CD14-positive monocyte (primary cell): ENCODE measurements at regions not wholly inside any gene's neighbourhood (a gene's known extent, or its start where the extent isn't known, plus 50 kb on each side); places are given as distances from the start of the nearest gene placed in this dataset.

Source experiments
- DNase-seq, 3 donors: peaks; one replicate each; pipeline ENCODE4 v3.0.0-alpha.2; 2011 to 2022
- H2AFZ ChIP-seq: 2 replicates; pipeline ENCODE4 v1.6.0; 2012; ENCODE audit warnings: mild to moderate bottlenecking, low read depth, low read length, inconsistent platforms; ENCODE audit not compliant: insufficient read depth, poor library complexity, severe bottlenecking
- H3K27ac ChIP-seq, 2 donors: 1 replicate in 1 of 2; 2 replicates in 1 of 2; pipeline ENCODE4 v1.5.1; 2012 to 2013; ENCODE audit warnings: low read length in 2 of 2, control low read depth in 1 of 2, inconsistent platforms in 1 of 2, low read depth in 1 of 2, mild to moderate bottlenecking in 1 of 2
- H3K27me3 ChIP-seq, 2 donors: one replicate each; pipeline versions ENCODE4 v1.6.0 to v1.6.1; 2011 to 2013; ENCODE audit warnings: low read length in 2 of 2; ENCODE audit not compliant: control insufficient read depth in 2 of 2, insufficient read depth in 2 of 2
- H3K36me3 ChIP-seq, 2 donors: replicated peaks in 1 of 2; 1 replicate in 1 of 2; 2 replicates in 1 of 2; pipeline versions ENCODE4 v1.5.1 to v1.6.1; 2012 to 2013; ENCODE audit warnings: low read length in 2 of 2, control low read depth in 1 of 2, inconsistent platforms in 1 of 2, mild to moderate bottlenecking in 1 of 2; ENCODE audit not compliant: insufficient read depth in 2 of 2, control insufficient read depth in 1 of 2
- H3K4me1 ChIP-seq, 2 donors: 1 replicate in 1 of 2; 2 replicates in 1 of 2; pipeline versions ENCODE4 v1.5.1 to v1.6.1; 2012 to 2013; ENCODE audit warnings: low read length in 2 of 2, control low read depth in 1 of 2, inconsistent platforms in 1 of 2, mild to moderate bottlenecking in 1 of 2, moderate library complexity in 1 of 2; ENCODE audit not compliant: insufficient read depth in 2 of 2, control insufficient read depth in 1 of 2
- H3K4me2 ChIP-seq: replicated peaks from 2 replicates; pipeline ENCODE3; 2012; ENCODE audit warnings: low read length, moderate library complexity, mild to moderate bottlenecking; ENCODE audit not compliant: poor library complexity, severe bottlenecking; ENCODE audit errors: extremely low read depth
- H3K4me3 ChIP-seq, 3 experiments: fragments of 200-600 bp in 1 of 3; sonication (generic) in 1 of 3; replicated peaks in 1 of 3; 1 replicate in 2 of 3; 2 replicates in 1 of 3; pipeline ENCODE4 v1.5.1; 2011 to 2013; ENCODE audit warnings: low read length in 3 of 3, mild to moderate bottlenecking in 3 of 3, control low read depth in 2 of 3, low read depth in 2 of 3, inconsistent platforms in 1 of 3, moderate library complexity in 1 of 3
- H3K79me2 ChIP-seq: 2 replicates; pipeline ENCODE4 v1.6.0; 2012; ENCODE audit warnings: mild to moderate bottlenecking, control low read depth, inconsistent platforms, low read length, moderate library complexity; ENCODE audit not compliant: insufficient read depth
- H3K9ac ChIP-seq: 2 replicates; pipeline ENCODE4 v1.6.0; 2017; ENCODE audit warnings: low read length, mild to moderate bottlenecking; ENCODE audit not compliant: insufficient read depth, poor library complexity, severe bottlenecking
- H3K9me3 ChIP-seq, 2 donors: replicated peaks in 1 of 2; 1 replicate in 1 of 2; 2 replicates in 1 of 2; pipeline versions ENCODE4 v1.5.1 to v1.6.1; 2012 to 2013; ENCODE audit warnings: low read length in 2 of 2, control low read depth in 1 of 2; ENCODE audit not compliant: control insufficient read depth in 1 of 2, insufficient read depth in 1 of 2
- H4K20me1 ChIP-seq: 2 replicates; pipeline ENCODE4 v1.6.0; 2012; ENCODE audit warnings: mild to moderate bottlenecking, low read length, control low read depth, moderate library complexity; ENCODE audit not compliant: insufficient read depth
- H3K27ac Mint-ChIP-seq, 7 donors: one replicate each; pipeline ENCODE4 v1.8.0; 2020; ENCODE audit warnings: mild to moderate bottlenecking in 7 of 7, mixed read lengths in 7 of 7, moderate library complexity in 6 of 7, inconsistent platforms in 2 of 7
- H3K27me3 Mint-ChIP-seq, 3 donors: one replicate each; pipeline ENCODE4 v1.8.0; 2021 to 2022; ENCODE audit warnings: low read depth in 3 of 3, mild to moderate bottlenecking in 3 of 3, mixed read lengths in 3 of 3, moderate library complexity in 3 of 3, inconsistent platforms in 1 of 3
- H3K36me3 Mint-ChIP-seq, 2 donors: one replicate each; pipeline ENCODE4 v1.8.0; 2020; ENCODE audit warnings: mixed read lengths in 2 of 2, inconsistent platforms in 1 of 2, mild to moderate bottlenecking in 1 of 2
- H3K4me1 Mint-ChIP-seq: one replicate; pipeline ENCODE4 v1.8.0; 2020; ENCODE audit warnings: mild to moderate bottlenecking, mixed read lengths
- H3K4me3 Mint-ChIP-seq, 2 donors: one replicate each; pipeline ENCODE4 v1.8.0; 2020; ENCODE audit warnings: mild to moderate bottlenecking in 2 of 2, mixed read lengths in 2 of 2, moderate library complexity in 1 of 2
- H3K9me3 Mint-ChIP-seq, 7 donors: one replicate each; pipeline ENCODE4 v1.8.0; 2020 to 2022; ENCODE audit warnings: mixed read lengths in 7 of 7, mild to moderate bottlenecking in 6 of 7, moderate library complexity in 6 of 7, inconsistent platforms in 2 of 7
- CTCF ChIP-seq: fragments of 200-600 bp; IDR thresholded peaks from one replicate; pipeline ENCODE4 v1.8.0; 2022; ENCODE audit warnings: antibody characterized with exemption, mild to moderate bottlenecking
- WGBS: methylation state at CpG from one replicate; pipeline ENCODE4 v1.1.5; 2013; ENCODE audit warnings: missing lambda C conversion rate; ENCODE audit not compliant: insufficient coverage; 5-methylcytosine and 5-hydroxymethylcytosine counted together
- intact Hi-C, 2 donors: fragments of 100-400 bp; cut with micrococcal nuclease; formaldehyde crosslinking; loops; one replicate each; pipeline versions ENCODE4 v1.15.0 to v1.15.1; 2023

- Mint-ChIP-seq H3K4me1 (no peaks in the 10 kb centered on the region), H3K36me3 (no peaks in the 10 kb centered on the region), H3K9me3 (peaks cover 0 to 7% (median 0%) of the 10 kb centered on the region in 7 donors), H3K27ac (peak overlapping the region in 1 of 7 donors; percentile 21), H3K4me3 (no peak overlapping the region), H3K27me3 (no peaks in the 10 kb centered on the region)
- intact Hi-C loops: no loop called here
- Histone ChIP-seq H3K27ac (no peak overlapping the region), H3K36me3 (no peaks in the 10 kb centered on the region), H3K9ac (no peak overlapping the region), H3K79me2 (no peaks in the 10 kb centered on the region), H2AFZ (no peak overlapping the region), H3K27me3 (no peaks in the 10 kb centered on the region), H4K20me1 (no peaks in the 10 kb centered on the region), H3K4me2 (no peak overlapping the region), H3K4me1 (no peaks in the 10 kb centered on the region), H3K4me3 (no peak overlapping the region), H3K9me3 (peaks cover 0 to 1% of the 10 kb centered on the region in 2 donors)
- TF ChIP-seq CTCF: no peak
- no CpG with 5 or more reads among the region's 3 CpGs for WGBS
- no peak for DNase-seq
These were observed 896.6 kb downstream of the TLE1 start for GRCh38 chr9:80792726-80793125.

- H3K4me2 ChIP-seq: no peak overlapping the region
- H3K9ac ChIP-seq: no peak overlapping the region
- H3K79me2 ChIP-seq: no peaks in the 10 kb centered on the region
- DNase-seq: no peak
- peaks cover 0 to 7% (median 0%) of the 10 kb centered on the region in 7 donors for H3K9me3 Mint-ChIP-seq
- intact Hi-C loops: no loop called here
- no peaks in the 10 kb centered on the region for H3K27me3 Mint-ChIP-seq
- H3K27ac Mint-ChIP-seq: no peak overlapping the region
- H3K9me3 ChIP-seq: peaks cover 0 to 5% of the 10 kb centered on the region in 2 donors
- H3K36me3 ChIP-seq: no peaks in the 10 kb centered on the region
- H3K4me1 Mint-ChIP-seq: no peaks in the 10 kb centered on the region
- H3K4me3 Mint-ChIP-seq: no peak overlapping the region
- H2AFZ ChIP-seq: no peak overlapping the region
- H3K4me1 ChIP-seq: no peaks in the 10 kb centered on the region
- H3K27me3 ChIP-seq: no peaks in the 10 kb centered on the region
- H3K4me3 ChIP-seq: no peak overlapping the region
- no peaks in the 10 kb centered on the region for H3K36me3 Mint-ChIP-seq
- no peak overlapping the region for H3K27ac ChIP-seq
- no peaks in the 10 kb centered on the region for H4K20me1 ChIP-seq
- WGBS: no CpG with 5 or more reads among the region's 2 CpGs
- TF ChIP-seq CTCF: no peak
These were observed 897.5 kb downstream of the TLE1 start for GRCh38 chr9:80791836-80792235.
